ENCODE measurements at regions not wholly inside any gene's neighbourhood (a gene's known extent, or its start where the extent isn't known, plus 50 kb on each side); places are given as distances from the start of the nearest gene placed in this dataset.

DNA sequence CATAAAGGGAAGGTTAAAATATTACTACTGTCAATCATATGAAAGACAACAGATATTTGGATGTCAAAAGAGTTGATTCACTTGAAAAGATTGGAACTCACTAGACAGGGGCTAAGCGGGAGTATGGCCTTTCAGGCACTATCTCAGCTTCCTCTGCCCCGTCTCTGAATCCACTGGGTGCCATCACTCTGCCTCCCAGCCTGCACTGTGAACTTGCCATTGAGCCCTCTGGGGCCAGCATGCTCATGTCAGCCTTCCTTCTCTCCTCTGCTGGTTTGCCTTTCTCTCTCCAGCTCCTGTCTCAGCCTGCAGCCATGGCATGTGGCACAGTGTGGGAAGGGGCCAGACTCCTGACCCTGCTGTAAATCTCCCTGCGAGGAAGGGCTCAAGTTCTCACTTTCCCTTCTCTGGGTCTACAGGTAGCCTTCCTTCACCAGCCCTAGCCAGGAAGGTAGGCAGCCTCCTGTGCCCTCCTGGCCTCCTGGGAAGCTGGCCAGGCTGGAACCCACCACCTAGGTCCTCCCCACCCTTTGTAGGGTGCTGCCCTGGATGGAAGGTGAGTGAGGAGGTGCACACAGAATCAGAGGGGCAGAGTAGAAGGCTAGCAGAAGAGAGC, 54.0 kb upstream of the SLCO2A1 start:
- TF ChIP-seq, protein P1, sequence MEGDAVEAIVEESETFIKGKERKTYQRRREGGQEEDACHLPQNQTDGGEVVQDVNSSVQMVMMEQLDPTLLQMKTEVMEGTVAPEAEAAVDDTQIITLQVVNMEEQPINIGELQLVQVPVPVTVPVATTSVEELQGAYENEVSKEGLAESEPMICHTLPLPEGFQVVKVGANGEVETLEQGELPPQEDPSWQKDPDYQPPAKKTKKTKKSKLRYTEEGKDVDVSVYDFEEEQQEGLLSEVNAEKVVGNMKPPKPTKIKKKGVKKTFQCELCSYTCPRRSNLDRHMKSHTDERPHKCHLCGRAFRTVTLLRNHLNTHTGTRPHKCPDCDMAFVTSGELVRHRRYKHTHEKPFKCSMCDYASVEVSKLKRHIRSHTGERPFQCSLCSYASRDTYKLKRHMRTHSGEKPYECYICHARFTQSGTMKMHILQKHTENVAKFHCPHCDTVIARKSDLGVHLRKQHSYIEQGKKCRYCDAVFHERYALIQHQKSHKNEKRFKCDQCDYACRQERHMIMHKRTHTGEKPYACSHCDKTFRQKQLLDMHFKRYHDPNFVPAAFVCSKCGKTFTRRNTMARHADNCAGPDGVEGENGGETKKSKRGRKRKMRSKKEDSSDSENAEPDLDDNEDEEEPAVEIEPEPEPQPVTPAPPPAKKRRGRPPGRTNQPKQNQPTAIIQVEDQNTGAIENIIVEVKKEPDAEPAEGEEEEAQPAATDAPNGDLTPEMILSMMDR (conservative IDR thresholded peaks at IDR 0.05; ENCODE audit: low read depth in 2 of 2), result no peak
- TF ChIP-seq POLR2AphosphoS5 (IDR thresholded peaks at IDR 0.05; ENCODE audit: low read depth) (no peak), EZH2phosphoT487 (IDR thresholded peaks at IDR 0.05; ENCODE audit: unreplicated experiment) (no peak), STAT1 (IDR thresholded peaks at IDR 0.05; ENCODE audit: unreplicated experiment) (no peak), ZNF114 (CRISPR knock-in tag; IDR thresholded peaks at IDR 0.05) (no peak), EZH2 (IDR thresholded peaks at IDR 0.05; ENCODE audit: low read depth, unreplicated experiment) (no peak), CREB1 (CRISPR knock-in tag; IDR thresholded peaks at IDR 0.05; ENCODE audit: low read depth) (no peak), JUNB (IDR thresholded peaks at IDR 0.05; ENCODE audit: unreplicated experiment) (no peak), NANOG (IDR thresholded peaks at IDR 0.05; ENCODE audit: borderline replicate concordance) (no peak)
- TF ChIP-seq, protein P2, sequence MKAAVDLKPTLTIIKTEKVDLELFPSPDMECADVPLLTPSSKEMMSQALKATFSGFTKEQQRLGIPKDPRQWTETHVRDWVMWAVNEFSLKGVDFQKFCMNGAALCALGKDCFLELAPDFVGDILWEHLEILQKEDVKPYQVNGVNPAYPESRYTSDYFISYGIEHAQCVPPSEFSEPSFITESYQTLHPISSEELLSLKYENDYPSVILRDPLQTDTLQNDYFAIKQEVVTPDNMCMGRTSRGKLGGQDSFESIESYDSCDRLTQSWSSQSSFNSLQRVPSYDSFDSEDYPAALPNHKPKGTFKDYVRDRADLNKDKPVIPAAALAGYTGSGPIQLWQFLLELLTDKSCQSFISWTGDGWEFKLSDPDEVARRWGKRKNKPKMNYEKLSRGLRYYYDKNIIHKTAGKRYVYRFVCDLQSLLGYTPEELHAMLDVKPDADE (IDR thresholded peaks at IDR 0.05), result no peak
- TF ChIP-seq, protein P3, sequence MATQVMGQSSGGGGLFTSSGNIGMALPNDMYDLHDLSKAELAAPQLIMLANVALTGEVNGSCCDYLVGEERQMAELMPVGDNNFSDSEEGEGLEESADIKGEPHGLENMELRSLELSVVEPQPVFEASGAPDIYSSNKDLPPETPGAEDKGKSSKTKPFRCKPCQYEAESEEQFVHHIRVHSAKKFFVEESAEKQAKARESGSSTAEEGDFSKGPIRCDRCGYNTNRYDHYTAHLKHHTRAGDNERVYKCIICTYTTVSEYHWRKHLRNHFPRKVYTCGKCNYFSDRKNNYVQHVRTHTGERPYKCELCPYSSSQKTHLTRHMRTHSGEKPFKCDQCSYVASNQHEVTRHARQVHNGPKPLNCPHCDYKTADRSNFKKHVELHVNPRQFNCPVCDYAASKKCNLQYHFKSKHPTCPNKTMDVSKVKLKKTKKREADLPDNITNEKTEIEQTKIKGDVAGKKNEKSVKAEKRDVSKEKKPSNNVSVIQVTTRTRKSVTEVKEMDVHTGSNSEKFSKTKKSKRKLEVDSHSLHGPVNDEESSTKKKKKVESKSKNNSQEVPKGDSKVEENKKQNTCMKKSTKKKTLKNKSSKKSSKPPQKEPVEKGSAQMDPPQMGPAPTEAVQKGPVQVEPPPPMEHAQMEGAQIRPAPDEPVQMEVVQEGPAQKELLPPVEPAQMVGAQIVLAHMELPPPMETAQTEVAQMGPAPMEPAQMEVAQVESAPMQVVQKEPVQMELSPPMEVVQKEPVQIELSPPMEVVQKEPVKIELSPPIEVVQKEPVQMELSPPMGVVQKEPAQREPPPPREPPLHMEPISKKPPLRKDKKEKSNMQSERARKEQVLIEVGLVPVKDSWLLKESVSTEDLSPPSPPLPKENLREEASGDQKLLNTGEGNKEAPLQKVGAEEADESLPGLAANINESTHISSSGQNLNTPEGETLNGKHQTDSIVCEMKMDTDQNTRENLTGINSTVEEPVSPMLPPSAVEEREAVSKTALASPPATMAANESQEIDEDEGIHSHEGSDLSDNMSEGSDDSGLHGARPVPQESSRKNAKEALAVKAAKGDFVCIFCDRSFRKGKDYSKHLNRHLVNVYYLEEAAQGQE (IDR thresholded peaks at IDR 0.05; ENCODE audit: unreplicated experiment), result no peak
- TF ChIP-seq, protein P4, sequence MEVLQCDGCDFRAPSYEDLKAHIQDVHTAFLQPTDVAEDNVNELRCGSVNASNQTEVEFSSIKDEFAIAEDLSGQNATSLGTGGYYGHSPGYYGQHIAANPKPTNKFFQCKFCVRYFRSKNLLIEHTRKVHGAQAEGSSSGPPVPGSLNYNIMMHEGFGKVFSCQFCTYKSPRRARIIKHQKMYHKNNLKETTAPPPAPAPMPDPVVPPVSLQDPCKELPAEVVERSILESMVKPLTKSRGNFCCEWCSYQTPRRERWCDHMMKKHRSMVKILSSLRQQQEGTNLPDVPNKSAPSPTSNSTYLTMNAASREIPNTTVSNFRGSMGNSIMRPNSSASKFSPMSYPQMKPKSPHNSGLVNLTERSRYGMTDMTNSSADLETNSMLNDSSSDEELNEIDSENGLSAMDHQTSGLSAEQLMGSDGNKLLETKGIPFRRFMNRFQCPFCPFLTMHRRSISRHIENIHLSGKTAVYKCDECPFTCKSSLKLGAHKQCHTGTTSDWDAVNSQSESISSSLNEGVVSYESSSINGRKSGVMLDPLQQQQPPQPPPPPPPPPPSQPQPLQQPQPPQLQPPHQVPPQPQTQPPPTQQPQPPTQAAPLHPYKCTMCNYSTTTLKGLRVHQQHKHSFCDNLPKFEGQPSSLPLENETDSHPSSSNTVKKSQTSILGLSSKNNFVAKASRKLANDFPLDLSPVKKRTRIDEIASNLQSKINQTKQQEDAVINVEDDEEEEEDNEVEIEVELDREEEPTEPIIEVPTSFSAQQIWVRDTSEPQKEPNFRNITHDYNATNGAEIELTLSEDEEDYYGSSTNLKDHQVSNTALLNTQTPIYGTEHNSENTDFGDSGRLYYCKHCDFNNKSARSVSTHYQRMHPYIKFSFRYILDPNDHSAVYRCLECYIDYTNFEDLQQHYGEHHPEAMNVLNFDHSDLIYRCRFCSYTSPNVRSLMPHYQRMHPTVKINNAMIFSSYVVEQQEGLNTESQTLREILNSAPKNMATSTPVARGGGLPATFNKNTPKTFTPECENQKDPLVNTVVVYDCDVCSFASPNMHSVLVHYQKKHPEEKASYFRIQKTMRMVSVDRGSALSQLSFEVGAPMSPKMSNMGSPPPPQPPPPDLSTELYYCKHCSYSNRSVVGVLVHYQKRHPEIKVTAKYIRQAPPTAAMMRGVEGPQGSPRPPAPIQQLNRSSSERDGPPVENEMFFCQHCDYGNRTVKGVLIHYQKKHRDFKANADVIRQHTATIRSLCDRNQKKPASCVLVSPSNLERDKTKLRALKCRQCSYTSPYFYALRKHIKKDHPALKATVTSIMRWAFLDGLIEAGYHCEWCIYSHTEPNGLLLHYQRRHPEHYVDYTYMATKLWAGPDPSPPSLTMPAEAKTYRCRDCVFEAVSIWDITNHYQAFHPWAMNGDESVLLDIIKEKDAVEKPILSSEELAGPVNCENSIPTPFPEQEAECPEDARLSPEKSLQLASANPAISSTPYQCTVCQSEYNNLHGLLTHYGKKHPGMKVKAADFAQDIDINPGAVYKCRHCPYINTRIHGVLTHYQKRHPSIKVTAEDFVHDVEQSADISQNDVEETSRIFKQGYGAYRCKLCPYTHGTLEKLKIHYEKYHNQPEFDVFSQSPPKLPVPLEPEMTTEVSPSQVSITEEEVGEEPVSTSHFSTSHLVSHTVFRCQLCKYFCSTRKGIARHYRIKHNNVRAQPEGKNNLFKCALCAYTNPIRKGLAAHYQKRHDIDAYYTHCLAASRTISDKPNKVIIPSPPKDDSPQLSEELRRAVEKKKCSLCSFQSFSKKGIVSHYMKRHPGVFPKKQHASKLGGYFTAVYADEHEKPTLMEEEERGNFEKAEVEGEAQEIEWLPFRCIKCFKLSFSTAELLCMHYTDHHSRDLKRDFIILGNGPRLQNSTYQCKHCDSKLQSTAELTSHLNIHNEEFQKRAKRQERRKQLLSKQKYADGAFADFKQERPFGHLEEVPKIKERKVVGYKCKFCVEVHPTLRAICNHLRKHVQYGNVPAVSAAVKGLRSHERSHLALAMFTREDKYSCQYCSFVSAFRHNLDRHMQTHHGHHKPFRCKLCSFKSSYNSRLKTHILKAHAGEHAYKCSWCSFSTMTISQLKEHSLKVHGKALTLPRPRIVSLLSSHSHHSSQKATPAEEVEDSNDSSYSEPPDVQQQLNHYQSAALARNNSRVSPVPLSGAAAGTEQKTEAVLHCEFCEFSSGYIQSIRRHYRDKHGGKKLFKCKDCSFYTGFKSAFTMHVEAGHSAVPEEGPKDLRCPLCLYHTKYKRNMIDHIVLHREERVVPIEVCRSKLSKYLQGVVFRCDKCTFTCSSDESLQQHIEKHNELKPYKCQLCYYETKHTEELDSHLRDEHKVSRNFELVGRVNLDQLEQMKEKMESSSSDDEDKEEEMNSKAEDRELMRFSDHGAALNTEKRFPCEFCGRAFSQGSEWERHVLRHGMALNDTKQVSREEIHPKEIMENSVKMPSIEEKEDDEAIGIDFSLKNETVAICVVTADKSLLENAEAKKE (CRISPR knock-in tag; IDR thresholded peaks at IDR 0.05), result no peak
